ENCODE measurements at regions not wholly inside any gene's neighbourhood (a gene's known extent, or its start where the extent isn't known, plus 50 kb on each side); places are given as distances from the start of the nearest gene placed in this dataset.

DNA sequence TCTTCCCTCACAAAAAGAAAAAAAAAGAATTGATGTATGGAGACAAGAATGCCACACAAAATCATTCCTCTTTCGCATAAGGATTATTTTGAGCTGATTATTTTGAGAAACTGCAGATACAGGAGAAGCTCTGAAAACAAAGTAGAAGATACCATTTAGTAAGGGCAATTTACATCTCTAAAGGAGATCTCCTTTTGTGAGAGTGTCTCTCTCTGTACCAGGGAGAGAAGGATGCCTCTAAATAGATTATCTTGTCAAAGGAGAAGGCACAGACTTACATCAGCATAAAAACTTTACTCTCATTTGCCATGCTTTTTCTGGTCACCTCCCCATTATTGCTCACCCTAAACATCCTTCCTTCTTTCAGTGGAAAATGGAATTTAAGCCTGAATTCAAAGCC, 747.9 kb upstream of the COBL start:
- TF ChIP-seq, protein P1, sequence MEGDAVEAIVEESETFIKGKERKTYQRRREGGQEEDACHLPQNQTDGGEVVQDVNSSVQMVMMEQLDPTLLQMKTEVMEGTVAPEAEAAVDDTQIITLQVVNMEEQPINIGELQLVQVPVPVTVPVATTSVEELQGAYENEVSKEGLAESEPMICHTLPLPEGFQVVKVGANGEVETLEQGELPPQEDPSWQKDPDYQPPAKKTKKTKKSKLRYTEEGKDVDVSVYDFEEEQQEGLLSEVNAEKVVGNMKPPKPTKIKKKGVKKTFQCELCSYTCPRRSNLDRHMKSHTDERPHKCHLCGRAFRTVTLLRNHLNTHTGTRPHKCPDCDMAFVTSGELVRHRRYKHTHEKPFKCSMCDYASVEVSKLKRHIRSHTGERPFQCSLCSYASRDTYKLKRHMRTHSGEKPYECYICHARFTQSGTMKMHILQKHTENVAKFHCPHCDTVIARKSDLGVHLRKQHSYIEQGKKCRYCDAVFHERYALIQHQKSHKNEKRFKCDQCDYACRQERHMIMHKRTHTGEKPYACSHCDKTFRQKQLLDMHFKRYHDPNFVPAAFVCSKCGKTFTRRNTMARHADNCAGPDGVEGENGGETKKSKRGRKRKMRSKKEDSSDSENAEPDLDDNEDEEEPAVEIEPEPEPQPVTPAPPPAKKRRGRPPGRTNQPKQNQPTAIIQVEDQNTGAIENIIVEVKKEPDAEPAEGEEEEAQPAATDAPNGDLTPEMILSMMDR (IDR thresholded peaks at IDR 0.05) = no peak
- no peak for TF ChIP-seq POLR2A (IDR thresholded peaks at IDR 0.05)

Data from breast epithelium (tissue), 3 donors.